ENCODE measurements at regions not wholly inside any gene's neighbourhood (a gene's known extent, or its start where the extent isn't known, plus 50 kb on each side); places are given as distances from the start of the nearest gene placed in this dataset.
"Not testable (repeated sequence)": the region's sequence is repeated elsewhere in the genome, so short reads cannot be mapped to it uniquely, and the experiment has no call there.

- no peak for DNase-seq (ENCODE audit: low spot score)
Observed at GRCh38 chr5:116953251-116953930, 378.8 kb upstream of the SEMA6A start.

GRCh38 chr5:116951219-116951618, 376.6 kb upstream of the SEMA6A start:
- no peak for DNase-seq (ENCODE audit: low spot score)

GRCh38 chr5:116947691-116948528, 373.3 kb upstream of the SEMA6A start:
- DNase-seq (ENCODE audit: low spot score) = peak; percentile 65

GRCh38 chr5:116945613-116946382, 371.2 kb upstream of the SEMA6A start:
- DNase-seq (ENCODE audit: low spot score) = not testable (repeated sequence)

- DNase-seq (ENCODE audit: low spot score) = no peak
Observed at GRCh38 chr5:116944183-116944582, 369.6 kb upstream of the SEMA6A start.

GRCh38 chr5:116942622-116943021, 368.0 kb upstream of the SEMA6A start:
- DNase-seq (ENCODE audit: low spot score) = no peak

GRCh38 chr5:116939641-116940040, 365.0 kb upstream of the SEMA6A start:
- DNase-seq (ENCODE audit: low spot score) = no peak

GRCh38 chr5:116938488-116938887, 363.9 kb upstream of the SEMA6A start:
- DNase-seq (ENCODE audit: low spot score) = no peak

- no peak for DNase-seq (ENCODE audit: low spot score)
Observed at GRCh38 chr5:116935561-116936162, 361.0 kb upstream of the SEMA6A start.

- no peak for DNase-seq (ENCODE audit: low spot score)
Observed at GRCh38 chr5:116930616-116931015, 356.0 kb upstream of the SEMA6A start.

- no peak for DNase-seq (ENCODE audit: low spot score)
Observed at GRCh38 chr5:116923344-116923743, 348.7 kb upstream of the SEMA6A start.

GRCh38 chr5:116922532-116922931, 347.9 kb upstream of the SEMA6A start:
- DNase-seq (ENCODE audit: low spot score) = no peak

GRCh38 chr5:116914869-116915504, 340.4 kb upstream of the SEMA6A start:
- no peak for DNase-seq (ENCODE audit: low spot score)

- no peak for DNase-seq (ENCODE audit: low spot score)
Observed at GRCh38 chr5:116912221-116912620, 337.6 kb upstream of the SEMA6A start.

GRCh38 chr5:116911074-116911473, 336.5 kb upstream of the SEMA6A start:
- DNase-seq (ENCODE audit: low spot score) = no peak

GRCh38 chr5:116908537-116908936, 333.9 kb upstream of the SEMA6A start:
- no peak for DNase-seq (ENCODE audit: low spot score)

GRCh38 chr5:116905885-116906284, 331.3 kb upstream of the SEMA6A start:
- DNase-seq (ENCODE audit: low spot score) = no peak

- no peak for DNase-seq (ENCODE audit: low spot score)
Observed at GRCh38 chr5:116900793-116901192, 326.2 kb upstream of the SEMA6A start.

GRCh38 chr5:116898917-116899316, 324.3 kb upstream of the SEMA6A start:
- DNase-seq (ENCODE audit: low spot score) = no peak

- no peak for DNase-seq (ENCODE audit: low spot score)
Observed at GRCh38 chr5:116897291-116897690, 322.7 kb upstream of the SEMA6A start.

GRCh38 chr5:116896001-116896400, 321.4 kb upstream of the SEMA6A start:
- DNase-seq (ENCODE audit: low spot score) = no peak

- DNase-seq (ENCODE audit: low spot score) = no peak
Observed at GRCh38 chr5:116892993-116893392, 318.4 kb upstream of the SEMA6A start.
